NB4 (cell line): ENCODE measurements at regions not wholly inside any gene's neighbourhood (a gene's known extent, or its start where the extent isn't known, plus 50 kb on each side); places are given as distances from the start of the nearest gene placed in this dataset.

Experiments used
- DNase-seq: peaks from one replicate; pipeline ENCODE4 v3.0.0; 2010; ENCODE audit warnings: low read depth
- H3K4me3 ChIP-seq: one replicate; pipeline ENCODE4 v1.5.1; 2011; ENCODE audit warnings: mild to moderate bottlenecking, low read depth, low read length, moderate library complexity
- CTCF ChIP-seq: IDR thresholded peaks from one replicate; pipeline ENCODE4 v1.5.1; 2012; ENCODE audit warnings: low read depth, low read length
- MAX ChIP-seq: IDR thresholded peaks from 2 replicates; pipeline ENCODE4 v1.6.1; 2011; ENCODE audit warnings: low read depth, low read length
- MYC ChIP-seq: IDR thresholded peaks from 2 replicates; pipeline ENCODE4 v1.6.1; 2011; ENCODE audit warnings: low read depth, low read length
- POLR2A ChIP-seq: IDR thresholded peaks from 2 replicates; pipeline ENCODE4 v1.6.1; 2011; ENCODE audit warnings: mild to moderate bottlenecking; ENCODE audit not compliant: insufficient read length; ENCODE audit errors: extremely low read depth

GRCh38 chr2:176432434-176432833 is 163.2 kb downstream of the MTX2 start:
- no peak for DNase-seq
- TF ChIP-seq MAX (no peak), CTCF (no peak), MYC (no peak), POLR2A (no peak)
- no peak overlapping the region for H3K4me3 ChIP-seq

DNA sequence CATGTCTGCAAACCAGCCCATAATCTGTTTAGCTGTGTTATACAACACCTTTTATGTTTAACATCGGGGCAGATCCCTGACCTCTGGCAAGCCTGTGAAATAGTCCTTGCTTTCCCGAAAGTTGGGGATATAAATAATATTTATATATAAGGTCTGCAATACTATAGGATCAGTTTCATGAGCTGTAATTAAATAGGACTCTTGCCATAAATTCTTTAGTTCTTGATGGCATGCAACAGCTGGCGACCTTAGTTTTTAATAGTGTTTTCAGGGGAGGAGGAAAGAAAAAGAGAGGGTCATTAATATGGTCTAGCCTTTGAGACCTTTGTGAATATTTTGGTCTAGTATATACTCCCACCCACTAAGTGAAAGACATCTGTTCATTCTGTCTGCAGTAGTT is 166.5 kb downstream of the MTX2 start:
- no peak for DNase-seq
- no peak overlapping the region for H3K4me3 ChIP-seq
- TF ChIP-seq MYC (no peak), POLR2A (no peak), CTCF (no peak), MAX (no peak)

DNA sequence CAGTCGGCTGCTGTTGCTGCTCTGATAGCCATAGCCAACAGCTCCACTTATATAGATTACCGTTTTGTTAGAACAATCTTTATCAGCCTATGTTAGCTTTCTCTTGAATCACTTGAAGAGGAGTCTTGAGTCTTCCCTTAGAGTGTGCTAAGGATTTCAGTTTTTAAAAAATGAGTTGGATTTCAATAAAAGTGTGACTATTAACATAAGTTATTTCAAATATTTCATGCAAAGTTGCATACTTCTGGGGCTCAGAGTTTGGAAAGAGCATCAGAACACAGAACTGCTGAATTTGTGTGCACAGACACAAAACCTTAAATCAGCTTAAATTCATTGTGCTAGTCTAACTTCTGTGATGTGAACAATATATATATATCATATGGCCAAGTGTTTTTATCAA is 174.7 kb downstream of the MTX2 start:
- no peak overlapping the region for H3K4me3 ChIP-seq
- DNase-seq: no peak
- TF ChIP-seq POLR2A (no peak), MAX (no peak), MYC (no peak), CTCF (no peak)

DNA sequence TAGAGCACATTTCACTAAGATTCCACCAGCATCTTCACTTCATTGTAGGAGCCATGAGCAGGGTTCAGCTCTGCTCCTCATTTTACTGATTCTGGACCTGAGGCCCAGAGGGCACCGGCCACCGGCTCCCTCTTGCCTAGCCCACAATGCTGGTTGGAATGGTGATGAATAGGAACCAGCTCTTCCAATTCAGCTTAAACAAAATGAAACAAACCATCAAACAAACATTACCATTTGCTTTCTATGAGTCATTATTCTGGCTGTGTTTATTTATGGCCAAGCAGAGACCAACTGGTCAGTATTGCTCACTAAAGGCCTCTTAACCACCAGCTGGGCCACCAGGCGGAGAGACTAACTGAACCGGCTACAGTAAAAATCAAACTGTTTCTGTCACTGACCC is 176.7 kb downstream of the MTX2 start:
- no peak for DNase-seq
- no peak overlapping the region for H3K4me3 ChIP-seq
- TF ChIP-seq CTCF (no peak), MAX (no peak), MYC (no peak), POLR2A (no peak)

DNA sequence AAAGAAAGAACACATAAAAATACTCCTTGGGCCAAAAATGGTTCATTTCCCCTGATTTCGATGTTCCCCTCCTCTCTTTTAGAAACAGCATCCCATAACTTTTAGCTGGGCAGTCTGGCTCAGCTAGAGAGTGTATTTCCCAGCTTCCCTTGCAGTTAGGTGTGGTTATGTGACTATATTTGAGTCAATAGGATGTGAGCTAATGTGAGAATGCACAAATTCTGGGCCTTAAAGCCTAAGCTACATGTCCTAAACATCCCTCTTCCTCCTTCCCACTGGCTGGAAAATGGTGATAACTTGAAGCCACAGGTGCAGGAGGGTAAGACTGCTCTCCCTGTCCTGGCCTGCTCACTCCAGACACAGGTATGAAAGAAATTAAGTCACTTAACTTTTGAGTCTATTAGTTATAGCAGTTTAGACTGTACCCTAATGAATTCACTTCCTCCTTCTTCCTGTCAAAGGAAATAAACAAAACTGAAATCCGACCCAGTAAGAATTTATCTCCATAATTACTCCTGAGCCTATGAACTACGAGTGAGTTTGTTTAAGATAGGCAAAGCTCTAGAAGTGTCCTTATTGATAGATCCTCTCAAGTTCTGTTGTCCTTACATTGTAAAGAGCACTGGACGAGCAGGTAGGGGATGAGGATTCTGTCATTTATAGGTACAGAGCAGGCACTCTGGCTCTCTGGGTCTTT is 177.6 kb downstream of the MTX2 start:
- TF ChIP-seq MYC: no peak
- no peak overlapping the region for H3K4me3 ChIP-seq
- DNase-seq: no peak

DNA sequence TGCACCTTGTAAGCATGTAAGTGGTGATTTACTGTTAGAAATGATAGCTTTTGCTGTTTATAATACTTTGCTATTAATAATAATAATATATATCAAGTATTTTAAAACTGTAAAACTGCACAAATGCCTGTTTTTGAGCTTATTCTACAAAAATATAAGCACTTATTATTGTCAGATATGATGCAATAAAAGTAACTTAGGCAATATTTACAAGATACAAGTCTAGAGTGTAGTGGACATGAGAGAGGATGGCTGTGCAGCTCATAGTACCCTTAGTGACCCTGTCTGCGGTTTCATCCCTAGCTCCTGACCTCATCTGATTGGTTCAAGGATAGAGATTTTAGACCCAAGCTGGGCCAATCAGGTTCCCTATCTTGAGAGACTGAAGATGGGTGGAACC is 178.4 kb downstream of the MTX2 start:
- DNase-seq: no peak
- TF ChIP-seq MAX (no peak), CTCF (no peak), POLR2A (no peak), MYC (no peak)
- H3K4me3 ChIP-seq: no peak overlapping the region
